GM23338 (cell line): ENCODE measurements at regions not wholly inside any gene's neighbourhood (a gene's known extent, or its start where the extent isn't known, plus 50 kb on each side); places are given as distances from the start of the nearest gene placed in this dataset.

Source experiments
- CREB1 ChIP-seq: fragments of 250-450 bp; sonication (Bioruptor Pico); IDR thresholded peaks from 2 replicates; pipeline ENCODE4 v1.5.0; 2020; ENCODE audit warnings: low read depth, mild to moderate bottlenecking, moderate library complexity
- EZH2 ChIP-seq: fragments of 200-600 bp; sonication (generic); IDR thresholded peaks from one replicate; pipeline ENCODE4 v1.8.0; 2017; ENCODE audit warnings: antibody characterized with exemption, mild to moderate bottlenecking, low read depth; ENCODE audit not compliant: unreplicated experiment
- EZH2phosphoT487 ChIP-seq: fragments of 200-600 bp; sonication (generic); IDR thresholded peaks from one replicate; pipeline ENCODE4 v1.8.1; 2018; ENCODE audit warnings: antibody characterized with exemption; ENCODE audit not compliant: unreplicated experiment
- JUNB ChIP-seq: IDR thresholded peaks from one replicate; pipeline ENCODE4 v1.6.1; 2016; ENCODE audit warnings: antibody characterized with exemption; ENCODE audit not compliant: unreplicated experiment
- NANOG ChIP-seq: IDR thresholded peaks from 2 replicates; pipeline ENCODE4 v1.6.1; 2016; ENCODE audit warnings: antibody characterized with exemption, borderline replicate concordance
- POLR2AphosphoS5 ChIP-seq: IDR thresholded peaks from 2 replicates; pipeline ENCODE4 v1.6.1; 2016; ENCODE audit warnings: antibody characterized with exemption, low read depth
- STAT1 ChIP-seq: IDR thresholded peaks from one replicate; pipeline ENCODE4 v1.6.1; 2016; ENCODE audit warnings: antibody characterized with exemption; ENCODE audit not compliant: unreplicated experiment
- ZNF331 ChIP-seq: fragments of 250-450 bp; sonication (Bioruptor Pico); IDR thresholded peaks from 2 replicates; pipeline ENCODE4 v1.5.0; 2020; ENCODE audit warnings: low read depth, mild to moderate bottlenecking, moderate library complexity
- TF ChIP-seq, protein P1 (sequence below), 2 experiments: fragments of 200-600 bp in 1 of 2; sonication (generic) in 1 of 2; conservative IDR thresholded peaks; 2 replicates each; pipeline versions ENCODE4 v1.5.1 to v1.6.1; 2016 to 2017; ENCODE audit warnings: antibody characterized with exemption in 2 of 2, low read depth in 2 of 2, mild to moderate bottlenecking in 2 of 2, moderate library complexity in 1 of 2
- TF ChIP-seq, protein P2 (sequence below): IDR thresholded peaks from one replicate; pipeline ENCODE4 v1.6.1; 2018; ENCODE audit warnings: antibody characterized with exemption; ENCODE audit not compliant: unreplicated experiment

DNA sequence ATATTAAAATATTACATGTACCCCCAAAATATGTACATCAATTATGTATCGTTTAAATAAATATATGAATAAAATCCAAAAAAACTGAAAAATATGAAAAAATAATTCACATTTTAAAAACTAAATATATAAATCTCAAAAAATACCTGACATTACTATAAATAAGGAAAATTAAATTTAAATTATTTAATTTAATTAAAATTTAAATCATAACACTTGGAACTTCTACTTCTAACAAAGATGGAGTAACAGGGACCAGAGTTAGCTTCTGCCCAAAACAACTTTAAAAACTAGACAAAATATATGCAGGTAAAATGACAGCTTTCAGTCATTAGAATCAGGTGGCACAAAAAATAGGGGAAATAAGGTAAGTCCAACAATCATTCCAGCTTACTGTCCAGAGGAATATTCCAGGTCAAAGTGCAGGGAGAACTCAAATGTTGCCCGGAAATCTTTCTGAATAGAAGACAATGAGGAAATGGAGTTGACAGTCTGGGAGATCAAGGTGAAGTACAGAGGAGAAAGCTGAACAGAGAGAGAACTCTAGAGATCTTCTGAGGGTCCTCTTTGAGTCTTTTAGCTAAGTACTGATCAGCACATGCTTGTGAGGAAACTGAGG is 207.7 kb upstream of the ATP11B start:
- TF ChIP-seq, protein P1, sequence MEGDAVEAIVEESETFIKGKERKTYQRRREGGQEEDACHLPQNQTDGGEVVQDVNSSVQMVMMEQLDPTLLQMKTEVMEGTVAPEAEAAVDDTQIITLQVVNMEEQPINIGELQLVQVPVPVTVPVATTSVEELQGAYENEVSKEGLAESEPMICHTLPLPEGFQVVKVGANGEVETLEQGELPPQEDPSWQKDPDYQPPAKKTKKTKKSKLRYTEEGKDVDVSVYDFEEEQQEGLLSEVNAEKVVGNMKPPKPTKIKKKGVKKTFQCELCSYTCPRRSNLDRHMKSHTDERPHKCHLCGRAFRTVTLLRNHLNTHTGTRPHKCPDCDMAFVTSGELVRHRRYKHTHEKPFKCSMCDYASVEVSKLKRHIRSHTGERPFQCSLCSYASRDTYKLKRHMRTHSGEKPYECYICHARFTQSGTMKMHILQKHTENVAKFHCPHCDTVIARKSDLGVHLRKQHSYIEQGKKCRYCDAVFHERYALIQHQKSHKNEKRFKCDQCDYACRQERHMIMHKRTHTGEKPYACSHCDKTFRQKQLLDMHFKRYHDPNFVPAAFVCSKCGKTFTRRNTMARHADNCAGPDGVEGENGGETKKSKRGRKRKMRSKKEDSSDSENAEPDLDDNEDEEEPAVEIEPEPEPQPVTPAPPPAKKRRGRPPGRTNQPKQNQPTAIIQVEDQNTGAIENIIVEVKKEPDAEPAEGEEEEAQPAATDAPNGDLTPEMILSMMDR (conservative IDR thresholded peaks at IDR 0.05; ENCODE audit: low read depth in 2 of 2), result no peak
- TF ChIP-seq EZH2 (no peak), EZH2phosphoT487 (no peak), CREB1 (no peak), POLR2AphosphoS5 (no peak), ZNF331 (CRISPR knock-in tag) (no peak), JUNB (no peak), STAT1 (no peak), NANOG (no peak)
- TF ChIP-seq, protein P2, sequence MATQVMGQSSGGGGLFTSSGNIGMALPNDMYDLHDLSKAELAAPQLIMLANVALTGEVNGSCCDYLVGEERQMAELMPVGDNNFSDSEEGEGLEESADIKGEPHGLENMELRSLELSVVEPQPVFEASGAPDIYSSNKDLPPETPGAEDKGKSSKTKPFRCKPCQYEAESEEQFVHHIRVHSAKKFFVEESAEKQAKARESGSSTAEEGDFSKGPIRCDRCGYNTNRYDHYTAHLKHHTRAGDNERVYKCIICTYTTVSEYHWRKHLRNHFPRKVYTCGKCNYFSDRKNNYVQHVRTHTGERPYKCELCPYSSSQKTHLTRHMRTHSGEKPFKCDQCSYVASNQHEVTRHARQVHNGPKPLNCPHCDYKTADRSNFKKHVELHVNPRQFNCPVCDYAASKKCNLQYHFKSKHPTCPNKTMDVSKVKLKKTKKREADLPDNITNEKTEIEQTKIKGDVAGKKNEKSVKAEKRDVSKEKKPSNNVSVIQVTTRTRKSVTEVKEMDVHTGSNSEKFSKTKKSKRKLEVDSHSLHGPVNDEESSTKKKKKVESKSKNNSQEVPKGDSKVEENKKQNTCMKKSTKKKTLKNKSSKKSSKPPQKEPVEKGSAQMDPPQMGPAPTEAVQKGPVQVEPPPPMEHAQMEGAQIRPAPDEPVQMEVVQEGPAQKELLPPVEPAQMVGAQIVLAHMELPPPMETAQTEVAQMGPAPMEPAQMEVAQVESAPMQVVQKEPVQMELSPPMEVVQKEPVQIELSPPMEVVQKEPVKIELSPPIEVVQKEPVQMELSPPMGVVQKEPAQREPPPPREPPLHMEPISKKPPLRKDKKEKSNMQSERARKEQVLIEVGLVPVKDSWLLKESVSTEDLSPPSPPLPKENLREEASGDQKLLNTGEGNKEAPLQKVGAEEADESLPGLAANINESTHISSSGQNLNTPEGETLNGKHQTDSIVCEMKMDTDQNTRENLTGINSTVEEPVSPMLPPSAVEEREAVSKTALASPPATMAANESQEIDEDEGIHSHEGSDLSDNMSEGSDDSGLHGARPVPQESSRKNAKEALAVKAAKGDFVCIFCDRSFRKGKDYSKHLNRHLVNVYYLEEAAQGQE, result no peak
